Renal cortex interstitium (tissue), 11 donors: ENCODE measurements at regions not wholly inside any gene's neighbourhood (a gene's known extent, or its start where the extent isn't known, plus 50 kb on each side); places are given as distances from the start of the nearest gene placed in this dataset.

ENCODE experiments used
- DNase-seq, 11 donors: peaks; one replicate each; pipeline ENCODE4 v3.0.0-alpha.2; 2013; ENCODE audit warnings: low read depth in 9 of 11, low spot score in 4 of 11; ENCODE audit errors: extremely low read depth in 1 of 11

- no peak for DNase-seq
Observed at GRCh38 chr5:110167384-110167783, 477.7 kb downstream of the MAN2A1 start.

DNA sequence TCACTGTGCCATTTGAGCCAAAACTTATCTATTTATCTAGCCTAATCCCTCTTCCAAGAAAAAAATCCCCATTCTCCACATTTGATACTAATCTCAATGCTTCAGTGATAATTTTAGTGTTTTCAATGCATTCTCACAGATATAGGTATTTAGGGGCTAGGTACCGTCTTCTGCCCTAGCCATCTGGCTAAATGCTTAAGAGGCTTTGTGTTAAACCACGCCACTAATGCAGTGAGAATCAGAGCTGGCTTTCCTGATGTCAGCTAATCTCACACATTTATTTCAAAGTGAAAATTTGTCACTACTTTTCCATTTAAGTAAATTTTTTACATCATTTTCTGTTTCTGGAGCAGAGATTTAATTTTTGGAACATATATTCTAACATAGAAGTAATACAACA is 479.7 kb downstream of the MAN2A1 start:
- no peak for DNase-seq

DNA sequence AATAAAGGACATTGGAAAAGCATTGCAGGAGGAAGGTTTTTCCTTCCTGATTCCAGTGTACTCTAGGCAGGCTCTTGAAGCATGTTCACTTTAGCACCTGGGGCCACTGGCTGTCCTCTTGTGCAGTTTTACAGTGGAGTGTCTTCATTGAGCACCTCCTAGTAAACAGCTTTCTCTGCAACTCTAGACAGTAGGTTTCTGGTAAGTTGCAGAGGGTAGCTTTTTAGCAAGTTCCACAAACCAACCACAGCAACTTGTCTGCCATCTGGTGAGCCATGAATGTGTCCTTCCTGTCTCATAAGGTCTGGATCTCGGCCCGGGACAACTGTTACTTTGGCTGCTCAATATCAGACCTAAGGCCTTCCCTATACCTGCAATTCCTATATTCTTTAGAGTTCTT is 488.0 kb downstream of the MAN2A1 start:
- no peak for DNase-seq

- DNase-seq: no peak
Observed at GRCh38 chr5:110179321-110179720, 489.6 kb downstream of the MAN2A1 start.

DNA sequence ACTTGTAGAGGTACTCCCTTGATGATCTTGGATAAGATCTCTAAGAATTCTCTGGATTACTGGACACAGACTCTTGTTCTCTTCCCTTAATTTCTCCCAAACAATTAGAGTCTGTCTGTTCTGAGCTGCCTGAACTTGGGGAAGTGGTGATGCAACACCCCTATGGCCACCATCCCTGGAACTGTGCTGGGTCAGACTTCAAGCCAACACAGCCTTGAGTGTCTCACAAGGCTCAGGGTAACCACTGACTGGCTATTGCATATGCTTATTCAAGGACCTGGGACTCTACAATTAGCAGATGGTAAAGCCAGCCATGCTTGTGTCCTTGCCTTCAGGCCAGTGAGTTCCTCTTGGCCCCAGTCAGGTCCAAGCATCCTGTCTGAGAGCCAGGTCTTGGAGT is 504.5 kb downstream of the MAN2A1 start:
- DNase-seq: no peak

GRCh38 chr5:110195288-110195687 is 505.6 kb downstream of the MAN2A1 start:
- no peak for DNase-seq

DNA sequence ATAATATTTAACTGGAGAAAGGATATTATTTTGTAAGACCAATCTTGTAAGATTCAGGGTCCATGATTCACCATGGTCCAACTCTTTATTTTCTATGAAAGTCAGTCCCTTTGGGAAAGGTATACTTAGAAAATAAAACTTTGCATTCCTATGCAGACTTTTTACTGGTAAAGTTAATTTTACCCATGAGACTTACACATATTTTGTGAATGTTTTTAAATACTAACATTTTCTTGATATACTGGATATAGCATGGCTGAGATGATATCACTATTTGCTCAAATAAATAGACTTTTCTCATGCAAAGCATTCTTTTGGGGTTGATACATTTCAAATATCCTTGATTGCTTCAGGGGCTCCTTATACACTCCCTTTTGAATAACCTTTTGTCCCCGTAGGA is 512.1 kb downstream of the MAN2A1 start:
- DNase-seq: no peak

- no peak for DNase-seq
Observed at GRCh38 chr5:110203661-110204060, 513.9 kb downstream of the MAN2A1 start.

GRCh38 chr5:110209401-110209800 is 517.1 kb downstream of the TMEM232 start:
- no peak for DNase-seq

DNA sequence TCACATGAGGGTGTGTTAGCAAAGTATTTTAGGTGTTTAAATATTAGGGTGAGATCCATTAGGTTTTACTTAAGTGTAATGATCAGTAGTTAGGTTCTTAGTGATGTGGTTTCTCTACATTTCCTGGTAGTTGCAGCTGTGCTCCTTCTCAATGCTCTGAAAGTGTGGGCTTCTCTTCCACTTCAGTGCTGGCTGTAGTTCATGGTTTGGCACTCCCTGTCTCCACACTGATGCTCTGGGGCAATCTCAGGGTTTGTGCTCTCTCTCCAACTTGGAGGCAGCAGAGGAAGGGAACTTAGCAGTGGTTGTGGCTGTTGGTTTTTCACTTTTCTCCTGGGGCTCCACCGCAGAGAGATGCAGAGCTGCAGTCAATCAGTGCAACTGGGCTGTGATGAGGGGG is 507.5 kb downstream of the TMEM232 start:
- no peak for DNase-seq

- no peak for DNase-seq
Observed at GRCh38 chr5:110219769-110220168, 506.7 kb downstream of the TMEM232 start.

GRCh38 chr5:110221036-110221435 is 505.4 kb downstream of the TMEM232 start:
- DNase-seq: no peak

DNA sequence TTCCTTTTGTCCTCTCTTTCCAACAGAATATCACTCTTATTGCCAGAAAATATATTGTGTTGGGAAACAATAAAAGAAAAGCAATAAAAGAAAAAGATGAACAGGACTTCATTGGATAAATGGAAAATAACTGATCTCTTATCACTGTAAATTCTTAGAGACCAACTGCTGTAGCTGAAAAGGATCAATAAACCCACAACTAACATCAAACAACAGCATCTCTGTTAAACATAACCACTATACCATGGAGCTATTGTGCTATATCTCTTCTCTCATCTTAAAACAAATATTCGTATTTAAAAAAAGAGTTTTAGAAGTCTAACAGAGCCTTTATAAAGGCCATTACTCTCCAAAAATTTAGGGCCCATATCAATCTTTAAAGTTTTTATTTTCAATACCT is 502.4 kb downstream of the TMEM232 start:
- DNase-seq: no peak

GRCh38 chr5:110225949-110226348 is 500.5 kb downstream of the TMEM232 start:
- DNase-seq: no peak

GRCh38 chr5:110239786-110240185 is 486.7 kb downstream of the TMEM232 start:
- no peak for DNase-seq

DNA sequence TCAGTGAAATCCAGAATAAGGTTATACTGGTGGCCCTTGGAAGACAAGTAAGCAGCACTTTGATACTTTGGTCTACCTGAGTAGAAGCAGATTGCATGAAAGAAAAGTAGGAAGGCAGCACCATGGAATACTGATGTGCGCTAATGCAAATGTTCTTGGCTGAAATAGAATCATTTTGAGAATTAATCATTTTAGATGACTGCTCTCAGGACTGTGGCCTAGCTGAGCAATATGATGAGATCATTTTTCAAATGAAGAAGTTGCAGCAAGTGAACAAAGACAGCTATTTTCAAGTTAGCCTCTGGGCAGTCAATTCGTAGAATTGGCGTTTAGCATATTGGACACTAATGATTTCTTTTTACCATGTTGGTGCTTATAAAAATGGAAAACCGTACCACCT is 483.5 kb downstream of the TMEM232 start:
- no peak for DNase-seq

GRCh38 chr5:110248921-110249320 is 477.6 kb downstream of the TMEM232 start:
- no peak for DNase-seq

DNA sequence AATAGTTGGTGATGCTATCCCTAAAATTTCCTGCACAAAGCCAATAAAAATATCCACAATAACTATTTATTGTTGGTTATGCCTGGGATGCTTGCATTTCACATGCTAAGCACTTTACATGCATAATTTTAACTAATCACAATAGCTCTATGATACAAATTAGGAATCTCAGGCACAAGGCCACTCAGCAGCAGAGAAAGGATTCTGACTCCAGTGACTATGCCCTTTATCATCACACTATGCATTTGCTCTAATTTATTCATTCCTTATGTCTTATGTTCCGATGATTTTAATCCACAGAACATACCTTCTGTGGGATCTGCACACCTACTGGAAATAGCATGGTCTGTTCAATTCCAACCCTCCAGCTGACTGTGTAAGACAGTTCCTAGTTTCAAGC is 476.1 kb downstream of the TMEM232 start:
- no peak for DNase-seq

DNA sequence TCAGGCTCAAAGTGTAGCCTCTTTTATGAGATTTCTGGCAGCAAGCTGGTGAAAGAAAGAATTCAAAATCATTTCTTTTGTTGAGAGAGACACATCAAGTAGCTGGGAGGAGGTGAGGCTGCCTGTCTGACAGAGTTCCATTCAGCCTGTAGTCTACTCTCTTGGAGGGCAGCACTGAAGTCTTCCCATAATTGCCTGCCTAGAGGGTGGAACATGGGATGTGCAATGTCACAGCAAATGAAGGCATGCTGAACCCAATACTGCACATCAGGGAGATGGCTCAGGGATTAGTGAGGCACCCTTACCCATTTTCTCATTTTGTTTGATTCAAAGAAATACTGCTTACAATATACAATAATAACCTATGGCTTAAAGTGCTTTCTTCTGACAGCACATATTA is 475.7 kb downstream of the TMEM232 start:
- DNase-seq: no peak

DNA sequence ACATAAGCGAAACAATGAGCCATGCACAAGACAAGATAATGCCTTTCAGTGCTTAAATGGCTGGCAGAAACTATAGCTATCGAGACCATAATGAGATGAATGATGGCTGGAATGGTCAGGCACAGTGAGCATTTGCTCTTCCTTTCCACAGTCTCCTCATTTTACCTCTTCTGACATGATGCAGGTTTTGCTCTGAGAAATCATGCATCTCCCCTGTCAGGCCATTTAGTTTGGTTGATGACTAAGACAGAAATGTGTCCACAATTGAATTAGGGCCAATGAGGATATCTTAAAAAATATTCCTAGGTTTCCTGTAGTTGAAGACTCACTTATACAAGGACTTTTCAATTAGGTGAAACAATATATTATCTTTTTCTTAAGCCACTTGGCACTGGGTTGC is 475.1 kb downstream of the TMEM232 start:
- no peak for DNase-seq

- DNase-seq: no peak
Observed at GRCh38 chr5:110255194-110255593, 471.3 kb downstream of the TMEM232 start.

DNA sequence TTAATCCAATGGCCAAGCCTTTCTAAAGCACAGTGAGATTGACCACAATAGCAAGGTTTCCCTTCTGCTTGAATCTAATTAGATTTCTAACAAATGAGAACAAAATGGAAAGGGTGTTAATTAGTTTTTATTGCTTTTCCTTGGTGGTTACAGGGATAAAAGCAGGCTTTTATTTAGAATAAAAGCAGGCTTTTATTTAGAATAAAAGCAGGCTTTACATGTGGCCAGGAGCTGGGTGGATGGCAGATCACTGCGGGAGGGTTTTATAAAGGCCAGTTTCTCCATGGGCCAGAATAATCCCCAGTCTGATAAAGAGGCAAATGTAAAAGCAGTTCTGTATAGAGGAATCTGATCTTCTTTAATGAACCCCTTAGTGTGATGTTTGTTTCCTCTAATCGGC is 470.2 kb downstream of the TMEM232 start:
- no peak for DNase-seq
